Left renal cortex interstitium (tissue), 4 donors: ENCODE measurements at regions not wholly inside any gene's neighbourhood (a gene's known extent, or its start where the extent isn't known, plus 50 kb on each side); places are given as distances from the start of the nearest gene placed in this dataset.

Experiments used
- DNase-seq, 4 donors: peaks; one replicate each; pipeline ENCODE4 v3.0.0-alpha.2; 2013; ENCODE audit warnings: low read depth in 4 of 4, low spot score in 2 of 4, missing footprints in 1 of 4

DNA sequence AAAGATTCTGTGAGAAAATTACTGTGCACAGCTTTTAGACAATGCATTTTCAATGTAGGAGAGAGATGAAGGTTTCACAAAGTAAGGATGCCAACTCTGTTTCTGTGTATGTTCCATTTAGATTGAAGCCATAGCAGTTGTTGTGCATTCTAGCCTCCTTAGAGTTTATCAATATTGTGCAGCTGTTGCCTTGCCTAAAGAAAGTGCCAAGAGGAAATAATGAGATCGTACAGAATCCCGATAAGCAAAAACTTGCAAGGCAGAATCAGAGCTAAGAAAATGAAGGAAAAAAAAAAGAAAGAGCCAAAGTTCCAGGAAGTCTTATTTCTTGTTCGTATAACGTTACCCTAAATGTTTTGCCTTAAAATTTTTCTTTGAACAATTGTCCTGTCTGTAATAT lies 965.0 kb downstream of the DCDC2C start:
- DNase-seq, result no peak

DNA sequence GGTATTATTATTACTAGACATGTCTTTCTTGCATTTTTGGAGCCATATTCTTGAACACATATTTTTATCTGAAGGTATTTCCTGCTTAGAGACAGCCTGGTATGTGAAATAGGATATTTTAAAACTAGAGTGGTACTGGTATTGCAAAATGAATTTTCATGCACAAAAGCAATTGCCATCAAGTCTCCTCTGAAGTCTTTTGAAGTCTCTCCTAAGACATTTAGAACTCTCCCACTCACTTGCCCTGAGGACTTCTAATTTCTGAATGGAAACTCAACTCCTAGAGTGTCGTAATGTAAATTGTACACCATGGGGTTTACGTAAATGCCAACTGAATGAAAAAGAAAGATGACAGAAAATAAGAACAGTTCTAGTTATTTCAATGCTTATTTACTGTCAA lies 967.0 kb downstream of the DCDC2C start:
- DNase-seq, result no peak

DNA sequence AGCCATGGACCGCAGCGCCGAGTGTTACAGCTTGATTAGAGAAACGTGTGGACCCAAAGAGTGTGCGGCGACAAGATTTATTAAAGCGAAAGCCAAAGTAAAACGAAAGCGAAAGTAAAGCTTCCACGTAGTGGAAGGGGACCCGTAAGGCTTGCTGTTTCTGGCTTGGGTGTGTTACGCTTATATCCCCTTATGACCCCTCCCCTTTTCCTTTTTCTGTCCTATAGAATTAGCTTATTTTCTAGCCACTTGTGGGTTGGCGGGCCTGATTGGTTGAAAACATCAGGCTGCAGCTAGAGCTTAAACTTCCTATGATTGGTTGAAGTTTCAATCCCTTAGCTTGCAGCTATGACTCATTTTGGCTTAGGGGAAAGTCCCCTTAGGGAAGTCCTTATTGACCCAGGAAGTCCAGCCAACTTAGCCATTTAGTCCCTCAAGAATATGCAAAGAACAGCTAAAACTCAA lies 969.7 kb downstream of the DCDC2C start:
- DNase-seq, result no peak

DNA sequence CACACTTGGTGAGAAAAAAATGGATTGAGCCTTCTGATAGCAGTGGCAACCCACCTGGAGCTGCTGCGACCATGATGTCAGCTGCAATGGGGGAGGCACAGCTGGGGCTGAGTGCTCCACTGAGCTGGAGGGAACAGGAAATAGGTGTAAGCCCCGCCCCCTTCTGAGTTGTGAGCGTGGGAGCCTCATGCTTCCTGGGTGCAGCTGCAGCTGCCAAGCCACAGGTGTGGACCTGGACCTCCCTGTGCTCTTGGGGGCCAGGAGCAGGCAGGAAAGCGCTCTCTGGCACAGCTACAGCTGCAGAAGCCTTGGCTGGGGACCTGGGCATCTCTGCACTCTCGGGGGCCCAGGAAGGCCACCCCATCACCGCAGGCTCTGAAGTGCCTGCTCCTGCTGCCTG lies 970.6 kb downstream of the DCDC2C start:
- DNase-seq, result no peak

DNA sequence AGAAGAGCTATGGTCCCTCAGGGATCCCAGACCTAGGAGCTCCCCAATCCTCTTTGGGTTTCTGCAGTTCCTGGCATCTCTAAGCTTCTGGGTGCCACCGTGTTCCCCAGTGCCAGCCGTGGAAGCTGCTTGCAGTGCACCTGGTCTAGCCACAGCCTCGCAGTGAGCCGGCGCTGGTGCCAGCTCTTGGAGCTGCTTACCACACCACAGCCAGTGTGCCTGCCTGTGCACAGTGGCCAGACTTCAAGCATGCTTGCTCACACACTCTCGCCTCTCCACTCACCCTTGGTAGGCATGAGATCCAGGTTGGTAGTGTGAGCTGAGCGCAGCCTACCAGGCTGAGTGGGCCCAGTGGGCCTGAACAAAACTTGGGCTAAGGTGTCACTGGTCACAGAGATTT lies 971.9 kb downstream of the DCDC2C start:
- no peak for DNase-seq

DNA sequence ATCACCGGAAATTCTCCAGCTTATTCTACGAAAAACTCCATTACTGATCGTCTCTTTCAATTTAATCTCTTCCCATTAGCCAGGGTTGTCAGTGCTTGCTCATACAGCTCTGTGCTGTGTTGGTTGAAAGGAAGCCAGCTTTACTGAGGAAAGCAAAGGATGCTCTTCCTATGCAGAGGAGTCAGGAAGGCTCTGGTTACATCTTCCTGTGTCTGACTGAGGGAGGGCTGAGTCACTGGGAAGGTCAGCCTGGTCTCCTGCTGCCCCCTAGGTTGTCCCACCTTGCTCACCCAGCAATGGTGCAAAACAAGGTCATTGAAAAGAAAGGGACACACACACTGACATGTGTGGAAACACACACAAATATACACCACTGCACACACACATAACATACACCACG lies 975.6 kb downstream of the DCDC2C start:
- no peak for DNase-seq

DNA sequence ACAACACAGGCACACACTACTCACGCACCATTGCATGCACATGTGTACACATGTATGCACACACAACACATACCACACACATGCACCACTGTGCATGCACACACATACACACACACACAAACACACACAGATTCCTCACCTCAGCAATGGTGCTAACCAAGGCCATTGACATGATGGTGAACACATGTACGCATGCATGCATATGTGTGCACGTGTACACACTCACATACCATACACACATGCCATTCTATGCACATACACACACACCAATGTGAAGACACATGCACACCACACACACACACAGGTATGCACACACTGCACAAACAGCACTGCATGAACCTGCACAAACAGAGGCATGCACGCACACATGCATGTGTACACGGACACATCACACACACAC lies 976.0 kb downstream of the DCDC2C start:
- DNase-seq, result no peak

DNA sequence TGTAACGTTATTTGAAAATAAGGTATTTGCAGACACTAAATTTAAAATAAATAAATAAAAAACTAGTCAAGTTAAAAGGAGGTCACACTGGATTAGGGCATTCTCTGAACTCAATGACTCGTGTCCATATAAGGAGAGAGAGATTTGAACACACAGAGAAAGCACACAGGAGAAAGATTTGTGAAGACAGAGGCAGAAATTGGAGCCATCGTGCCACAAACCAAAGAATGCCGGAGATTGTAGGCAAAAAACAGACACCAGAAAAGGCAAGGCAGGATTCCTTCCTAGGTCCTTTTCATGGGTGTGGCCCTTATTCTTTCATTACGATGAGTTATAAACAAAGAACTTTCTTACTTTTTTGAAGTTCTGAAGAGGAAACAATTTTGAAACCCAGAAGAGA lies 981.5 kb downstream of the DCDC2C start:
- no peak for DNase-seq

DNA sequence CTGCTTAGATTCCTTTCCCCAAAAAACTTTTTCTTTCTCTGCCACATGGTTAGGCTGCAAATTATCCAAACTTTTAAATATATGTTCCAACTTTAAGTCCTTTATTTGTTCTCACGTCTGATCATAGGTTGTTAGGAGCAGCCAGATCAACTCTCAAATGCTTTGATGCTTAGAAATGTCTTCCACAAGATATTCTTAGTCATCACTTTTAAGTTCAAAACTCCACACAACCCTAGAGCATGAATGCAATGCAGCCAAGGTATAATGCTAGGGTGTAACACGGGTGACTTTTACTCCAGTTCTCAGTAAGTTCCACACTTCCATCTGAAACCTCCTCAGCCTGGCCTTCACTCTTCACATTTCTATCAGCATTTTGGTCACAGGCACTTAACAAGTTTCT lies 987.5 kb downstream of the DCDC2C start:
- no peak for DNase-seq

DNA sequence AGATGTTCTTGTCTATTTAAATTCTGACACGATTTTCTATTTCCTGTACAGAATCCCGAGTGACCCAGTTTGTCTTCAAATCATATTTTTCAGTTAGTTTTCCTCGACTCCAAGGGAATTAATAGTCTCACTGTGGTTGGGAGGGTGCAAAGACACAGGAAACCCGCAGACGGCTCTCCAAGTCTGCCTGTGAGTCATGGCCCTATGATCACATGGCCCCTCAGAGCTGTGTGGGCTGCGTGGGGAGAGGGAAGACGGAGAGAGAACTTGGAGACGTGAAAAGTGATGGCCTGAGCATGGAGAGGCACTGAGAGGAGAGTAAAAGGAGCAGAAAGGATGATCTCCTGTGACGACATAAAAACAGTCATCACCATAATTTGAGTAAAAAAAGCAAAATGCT lies 989.9 kb downstream of the DCDC2C start:
- DNase-seq, result no peak

DNA sequence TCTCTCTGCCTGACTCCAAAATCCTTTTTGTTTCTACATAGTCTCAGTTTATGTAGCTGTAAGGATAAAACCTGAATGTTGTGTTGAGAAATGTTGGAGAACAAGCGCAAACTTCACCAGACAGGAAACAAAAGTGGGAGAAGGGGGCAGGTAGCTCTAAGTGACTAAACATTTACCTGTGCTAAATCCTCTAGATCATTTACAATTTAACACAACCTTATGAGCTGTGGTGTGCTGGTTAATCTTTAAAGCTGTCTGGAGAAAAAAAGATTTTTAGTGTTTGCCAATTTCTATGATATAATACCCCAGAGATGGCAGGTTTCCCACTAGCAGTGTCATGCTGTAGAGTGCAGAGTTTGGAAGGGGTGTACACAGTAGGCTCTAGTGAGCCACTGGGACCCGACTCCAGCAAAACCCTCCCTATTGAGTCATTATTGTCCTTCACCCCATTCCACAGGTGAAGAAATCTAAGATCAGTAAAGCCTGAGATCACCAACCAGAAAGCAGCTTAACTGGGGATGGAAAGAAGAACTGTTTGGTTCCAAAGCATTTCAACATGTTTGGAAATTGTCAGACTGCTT lies 992.0 kb downstream of the DCDC2C start:
- no peak for DNase-seq

DNA sequence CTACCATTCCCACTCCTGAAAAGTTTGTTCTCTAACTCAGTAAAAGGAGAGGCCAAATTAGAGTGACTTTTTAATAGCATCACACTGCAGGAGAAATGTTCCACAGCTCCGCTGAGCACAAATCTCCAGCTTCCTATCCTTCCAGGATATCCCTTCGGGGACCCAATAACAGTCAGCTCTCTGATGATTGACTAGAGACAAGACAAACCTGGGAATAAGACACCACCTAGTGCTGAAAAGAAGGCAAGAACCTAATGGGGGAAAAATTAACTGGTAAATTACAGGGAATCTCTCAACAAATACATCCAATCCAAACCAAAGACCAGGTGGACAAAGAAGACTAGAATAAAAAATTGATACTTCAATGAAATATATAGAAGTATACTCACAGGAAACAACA lies 977.1 kb upstream of the SOX11 start:
- no peak for DNase-seq

DNA sequence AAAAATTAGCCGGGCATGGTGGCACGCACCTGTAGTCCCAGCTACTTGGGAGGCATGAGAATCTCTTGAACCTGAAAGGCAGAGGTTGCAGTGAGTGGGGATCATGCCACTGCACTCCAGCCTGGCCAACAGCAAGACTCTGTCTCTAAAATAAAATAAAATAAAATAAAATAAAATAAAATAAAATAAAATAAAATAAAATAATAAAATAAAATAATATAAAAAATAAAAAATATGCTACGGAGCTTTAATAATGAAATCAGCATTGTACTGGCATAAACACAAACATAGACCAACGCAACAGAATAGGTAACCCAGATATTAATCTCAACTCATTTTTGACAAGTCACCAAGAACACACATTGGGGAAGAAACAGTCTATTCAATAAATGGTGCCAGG lies 973.4 kb upstream of the SOX11 start:
- DNase-seq, result no peak

DNA sequence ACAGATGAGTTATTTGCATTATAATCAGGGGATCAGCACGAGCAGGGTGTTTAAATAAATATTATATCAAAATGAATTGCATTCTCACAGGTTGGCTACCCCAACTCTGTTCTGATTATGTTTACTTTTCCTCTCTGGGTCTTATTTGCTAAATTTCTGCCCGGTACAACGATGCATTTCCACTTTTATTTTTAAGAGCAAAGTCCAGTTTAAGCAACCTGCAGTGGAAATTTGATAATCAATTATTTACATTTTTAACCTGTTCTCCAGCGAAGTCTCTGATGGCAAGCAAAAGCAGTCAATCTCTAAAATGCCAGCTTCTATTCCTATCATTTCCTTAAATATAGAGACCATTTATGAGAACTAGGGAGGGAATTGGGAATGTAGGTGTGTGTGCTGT lies 966.6 kb upstream of the SOX11 start:
- no peak for DNase-seq

DNA sequence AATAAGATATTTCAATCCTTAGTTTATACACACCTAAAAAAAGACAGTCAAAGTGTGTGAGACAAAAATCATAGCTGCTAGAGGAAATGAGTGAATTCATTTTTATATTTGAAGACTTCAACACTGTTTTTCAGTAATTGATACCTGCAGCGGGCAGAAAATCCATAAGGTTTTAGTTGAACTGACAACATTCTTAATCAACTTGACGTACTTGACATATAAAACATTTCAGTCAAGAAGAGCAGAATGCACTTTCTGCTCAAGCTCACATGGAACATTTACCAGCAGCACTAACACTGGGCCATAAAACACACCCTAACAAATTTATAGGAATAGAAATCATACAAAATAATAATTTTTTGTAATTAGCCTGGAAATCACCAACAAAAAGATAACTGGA lies 959.6 kb upstream of the SOX11 start:
- no peak for DNase-seq

DNA sequence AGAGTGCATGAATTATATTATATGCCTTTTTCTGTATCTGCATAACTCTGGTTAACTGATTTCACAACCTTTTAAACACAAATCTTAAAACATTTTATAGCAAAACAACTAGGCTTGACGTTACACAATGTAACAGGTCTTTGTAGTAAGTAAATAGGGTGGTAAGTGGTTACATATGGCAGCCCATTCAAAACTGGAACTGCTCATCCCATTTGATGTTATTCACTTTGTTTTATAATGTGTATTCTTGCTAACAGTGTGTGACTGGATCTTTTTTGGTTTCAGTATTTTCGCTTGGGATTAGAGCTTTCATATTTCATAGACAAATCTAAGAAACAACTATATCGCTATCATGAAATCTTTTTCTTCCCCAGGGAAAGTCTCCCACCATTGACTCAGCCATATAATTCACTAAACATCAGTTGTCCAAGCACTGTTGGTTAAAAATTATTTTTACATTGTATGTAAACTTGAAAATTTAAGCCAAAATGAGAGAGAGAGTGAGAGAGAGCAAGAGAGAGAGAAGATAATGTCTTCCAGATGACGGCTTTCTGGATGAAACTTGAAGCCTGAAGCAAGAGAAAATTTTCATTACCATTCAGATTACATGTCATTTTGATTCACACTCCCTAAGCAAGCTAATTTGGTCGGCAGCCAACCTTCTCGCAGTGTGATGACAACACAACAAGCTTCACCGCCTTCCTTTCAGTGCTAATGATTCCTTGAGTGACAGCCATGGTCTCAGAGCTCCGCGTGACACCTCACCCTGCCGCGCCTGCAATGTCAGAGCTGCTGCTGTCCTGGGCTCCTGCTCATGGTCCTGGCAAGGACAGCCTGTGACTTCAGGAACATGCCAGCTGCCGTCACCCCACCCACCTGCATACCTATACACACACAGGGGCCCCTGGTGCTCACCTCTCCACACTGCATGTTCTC lies 946.9 kb upstream of the SOX11 start:
- peak in 2 of 4 donors; percentile 29 to 43 for DNase-seq

DNA sequence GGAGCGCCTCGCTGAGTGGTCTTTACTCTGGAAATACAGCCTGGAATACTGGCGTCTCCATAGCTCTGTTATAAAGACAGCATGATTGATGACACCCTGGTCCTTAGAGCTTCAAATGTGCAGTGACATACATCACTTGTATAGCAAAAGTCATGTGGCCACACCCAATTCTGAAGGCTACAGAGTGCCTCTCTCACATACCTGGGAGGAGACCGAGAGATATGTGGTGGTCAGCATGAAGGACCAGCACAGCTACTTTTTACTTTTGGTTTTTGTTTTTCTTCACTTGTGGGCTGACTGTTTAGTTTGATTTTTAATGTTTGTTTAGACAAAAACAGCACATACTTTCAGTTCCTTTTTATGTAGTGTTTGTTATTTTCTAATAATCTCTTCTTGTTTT lies 938.5 kb upstream of the SOX11 start:
- no peak for DNase-seq

DNA sequence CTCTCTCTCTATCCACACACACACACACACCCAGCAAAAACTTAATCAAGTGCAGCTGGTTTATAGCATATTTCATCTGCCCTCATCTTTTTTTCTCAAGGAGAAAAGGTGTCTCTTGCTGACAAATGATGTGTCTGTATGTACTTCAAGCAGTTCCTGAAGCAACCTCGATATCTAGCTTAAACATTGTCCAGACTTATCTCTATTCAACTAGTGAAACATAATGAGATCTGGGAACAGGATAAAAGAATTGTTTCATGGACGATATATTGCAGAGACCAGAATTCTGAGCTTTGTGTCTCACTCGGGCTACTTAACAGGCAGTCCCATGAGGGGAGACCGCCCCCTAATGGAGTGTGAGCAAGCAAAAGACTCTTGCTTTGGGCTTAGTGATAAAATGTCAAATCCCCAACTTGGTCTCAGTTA lies 929.2 kb upstream of the SOX11 start:
- DNase-seq, result peak; percentile 28 to 78 (median 62)

DNA sequence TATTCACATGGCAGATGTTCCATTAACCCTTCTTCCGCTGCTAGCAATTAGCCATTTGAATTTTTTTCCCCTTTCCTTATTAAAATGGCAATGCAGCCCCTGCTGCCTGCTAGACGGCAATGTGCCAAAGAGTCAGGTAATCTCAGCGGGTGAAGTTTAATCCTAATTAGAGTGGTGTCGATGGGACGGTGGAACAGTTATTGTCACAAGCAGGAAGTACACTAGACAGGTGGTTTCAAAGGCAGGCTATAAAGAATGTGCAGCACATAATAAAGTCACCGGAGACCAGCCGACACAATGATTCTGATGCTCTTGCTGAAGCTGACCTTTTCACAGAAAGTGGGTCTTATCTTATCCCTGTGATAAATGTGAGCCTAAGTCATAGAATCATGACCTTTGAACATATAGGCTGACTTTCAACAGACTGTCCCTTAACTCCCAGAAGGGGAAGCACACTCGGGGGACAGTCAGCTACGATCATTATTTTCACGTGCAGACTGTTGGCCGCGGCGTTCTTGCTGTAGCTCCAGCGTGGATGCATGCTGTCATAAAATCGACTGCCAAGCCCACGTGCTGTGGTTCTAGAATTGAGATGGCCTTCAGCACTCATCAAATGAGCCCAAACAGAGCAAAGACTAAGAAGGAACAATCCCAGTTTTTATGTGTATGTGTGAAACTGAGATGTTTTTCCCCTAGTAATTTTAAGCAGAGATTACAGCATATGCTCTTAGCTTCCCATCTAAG lies 926.2 kb upstream of the SOX11 start:
- no peak for DNase-seq

DNA sequence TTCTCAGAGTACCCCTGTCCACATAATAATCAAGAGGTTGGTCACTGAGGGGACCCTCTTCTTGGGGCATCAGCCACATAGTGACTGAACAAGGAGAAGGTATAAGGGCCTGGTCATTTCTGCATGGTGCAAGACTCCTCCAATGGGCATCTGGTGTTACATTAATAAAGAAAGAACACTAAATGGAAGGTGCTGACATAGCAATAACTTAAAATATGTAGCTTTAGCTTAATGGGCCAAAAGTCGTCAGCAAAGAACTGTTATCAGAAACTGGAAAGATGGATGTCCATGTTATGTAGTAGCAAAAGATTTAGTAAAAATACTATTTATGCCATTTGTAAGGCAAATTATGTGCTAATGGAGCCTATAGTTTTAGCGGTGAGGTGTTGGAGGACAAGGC lies 916.5 kb upstream of the SOX11 start:
- no peak for DNase-seq

DNA sequence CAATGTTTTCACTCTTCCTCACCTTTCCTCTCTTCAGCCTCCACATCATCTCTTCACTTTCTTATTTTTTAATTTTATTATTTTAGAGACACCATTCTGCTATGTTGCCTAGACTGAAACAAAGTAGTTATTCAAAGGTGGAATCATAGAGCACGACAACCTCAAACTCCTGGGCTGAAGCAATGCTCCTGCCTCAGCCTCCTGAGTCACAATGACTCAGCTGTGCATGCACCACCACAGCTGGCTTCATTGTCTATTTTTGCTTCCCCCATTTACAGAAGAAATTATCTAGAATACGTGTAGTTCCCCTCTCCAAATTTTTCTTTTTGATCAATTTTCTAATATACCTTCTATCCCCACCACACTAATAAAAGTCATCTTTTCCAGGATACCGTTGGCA lies 911.5 kb upstream of the SOX11 start:
- no peak for DNase-seq

DNA sequence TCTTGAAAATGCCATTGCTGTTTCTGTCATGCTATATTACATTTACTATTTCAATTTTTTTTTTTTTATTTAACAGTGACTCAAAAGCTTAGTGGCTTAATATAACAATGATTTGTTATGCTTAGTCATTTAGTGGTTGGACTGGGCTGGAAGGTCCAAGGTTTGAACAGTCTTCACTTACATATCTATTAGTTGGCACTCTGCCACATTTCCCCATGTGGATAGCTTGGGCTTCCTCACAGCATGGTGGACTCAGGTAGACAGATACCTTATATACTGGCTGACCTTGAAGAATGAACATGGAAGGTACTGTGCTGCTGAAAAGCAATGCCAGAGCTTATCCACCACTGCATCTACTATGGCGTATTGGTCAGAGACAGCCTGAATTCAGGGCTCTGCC lies 909.5 kb upstream of the SOX11 start:
- no peak for DNase-seq
